Liver (tissue), 3 donors: ENCODE measurements at regions not wholly inside any gene's neighbourhood (a gene's known extent, or its start where the extent isn't known, plus 50 kb on each side); places are given as distances from the start of the nearest gene placed in this dataset.

Experiments
- RAD21 ChIP-seq, 2 donors: IDR thresholded peaks; 2 replicates each; pipeline ENCODE4 v1.6.1; 2016; ENCODE audit warnings: antibody characterized with exemption in 2 of 2, mild to moderate bottlenecking in 2 of 2
- SP1 ChIP-seq: IDR thresholded peaks from 2 replicates; pipeline ENCODE4 v1.6.1; 2018; ENCODE audit warnings: antibody characterized with exemption, mild to moderate bottlenecking
- YY1 ChIP-seq: IDR thresholded peaks from 2 replicates; pipeline ENCODE4 v1.6.1; 2016; ENCODE audit warnings: antibody characterized with exemption, mild to moderate bottlenecking
- TF ChIP-seq, protein P1 (sequence below): fragments of 150-350 bp; IDR thresholded peaks from 2 replicates; pipeline ENCODE4 v1.5.1; 2017; ENCODE audit warnings: improper control_type of control experiment, low read depth, low read length; ENCODE audit not compliant: missing input control
- donor health status: healthy.
- donor health status: healthy.

- TF ChIP-seq, protein P1, sequence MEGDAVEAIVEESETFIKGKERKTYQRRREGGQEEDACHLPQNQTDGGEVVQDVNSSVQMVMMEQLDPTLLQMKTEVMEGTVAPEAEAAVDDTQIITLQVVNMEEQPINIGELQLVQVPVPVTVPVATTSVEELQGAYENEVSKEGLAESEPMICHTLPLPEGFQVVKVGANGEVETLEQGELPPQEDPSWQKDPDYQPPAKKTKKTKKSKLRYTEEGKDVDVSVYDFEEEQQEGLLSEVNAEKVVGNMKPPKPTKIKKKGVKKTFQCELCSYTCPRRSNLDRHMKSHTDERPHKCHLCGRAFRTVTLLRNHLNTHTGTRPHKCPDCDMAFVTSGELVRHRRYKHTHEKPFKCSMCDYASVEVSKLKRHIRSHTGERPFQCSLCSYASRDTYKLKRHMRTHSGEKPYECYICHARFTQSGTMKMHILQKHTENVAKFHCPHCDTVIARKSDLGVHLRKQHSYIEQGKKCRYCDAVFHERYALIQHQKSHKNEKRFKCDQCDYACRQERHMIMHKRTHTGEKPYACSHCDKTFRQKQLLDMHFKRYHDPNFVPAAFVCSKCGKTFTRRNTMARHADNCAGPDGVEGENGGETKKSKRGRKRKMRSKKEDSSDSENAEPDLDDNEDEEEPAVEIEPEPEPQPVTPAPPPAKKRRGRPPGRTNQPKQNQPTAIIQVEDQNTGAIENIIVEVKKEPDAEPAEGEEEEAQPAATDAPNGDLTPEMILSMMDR, result no peak
- TF ChIP-seq RAD21 (IDR thresholded peaks at IDR 0.05) (no peak), YY1 (no peak), SP1 (no peak)
These were observed 363.9 kb downstream of the KCNJ3 start for GRCh38 chr2:155062250-155062921.
